GM19328 (cell line): ENCODE measurements at regions not wholly inside any gene's neighbourhood (a gene's known extent, or its start where the extent isn't known, plus 50 kb on each side); places are given as distances from the start of the nearest gene placed in this dataset.
"Not testable (repeated sequence)": the region's sequence is repeated elsewhere in the genome, so short reads cannot be mapped to it uniquely, and the experiment has no call there.

Source experiments
- ATAC-seq: cut with Tn5 transposase; IDR thresholded peaks from one replicate; pipeline ENCODE4 v1.9.1; 2021; ENCODE audit warnings: mild to moderate bottlenecking, moderate library complexity; ENCODE audit not compliant: unreplicated experiment

DNA sequence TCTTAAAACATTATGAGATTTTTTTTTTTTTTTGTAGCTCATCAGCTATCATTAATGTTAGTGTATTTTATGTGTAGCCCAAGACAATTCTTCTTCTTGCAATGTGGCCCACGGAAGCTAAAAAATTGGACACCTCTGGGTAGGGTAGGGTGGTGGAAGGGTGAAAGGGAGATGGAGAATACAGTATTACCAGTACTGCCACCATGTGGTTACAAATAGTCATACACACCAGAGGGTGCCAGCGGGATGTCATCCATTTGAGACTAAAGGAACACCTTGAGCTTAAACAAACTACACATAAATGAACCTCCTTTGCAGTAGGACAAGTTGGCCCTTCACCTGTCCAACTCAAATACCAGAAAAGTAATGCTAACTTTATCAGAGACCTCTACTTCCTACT is 601.9 kb downstream of the HTR1B start:
- ATAC-seq: peak; percentile 76

DNA sequence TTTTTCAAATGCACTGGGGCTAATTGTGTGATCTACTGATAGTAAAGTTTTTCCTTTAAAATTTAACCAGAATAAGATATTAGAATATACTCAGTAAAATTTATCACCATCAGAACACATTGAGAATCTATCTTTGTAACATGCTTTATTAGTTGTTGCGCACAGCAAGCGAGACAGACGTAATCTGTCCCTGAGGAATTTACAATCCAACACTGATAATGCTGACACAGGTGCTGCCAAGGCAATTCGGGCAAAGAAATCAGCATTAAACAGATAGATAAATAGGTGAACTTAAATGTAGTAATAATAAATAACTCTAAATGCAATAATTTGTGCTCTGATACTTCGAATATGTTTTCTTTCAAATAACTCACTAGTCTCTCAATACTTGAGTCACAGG is 607.2 kb downstream of the HTR1B start:
- ATAC-seq: no peak

DNA sequence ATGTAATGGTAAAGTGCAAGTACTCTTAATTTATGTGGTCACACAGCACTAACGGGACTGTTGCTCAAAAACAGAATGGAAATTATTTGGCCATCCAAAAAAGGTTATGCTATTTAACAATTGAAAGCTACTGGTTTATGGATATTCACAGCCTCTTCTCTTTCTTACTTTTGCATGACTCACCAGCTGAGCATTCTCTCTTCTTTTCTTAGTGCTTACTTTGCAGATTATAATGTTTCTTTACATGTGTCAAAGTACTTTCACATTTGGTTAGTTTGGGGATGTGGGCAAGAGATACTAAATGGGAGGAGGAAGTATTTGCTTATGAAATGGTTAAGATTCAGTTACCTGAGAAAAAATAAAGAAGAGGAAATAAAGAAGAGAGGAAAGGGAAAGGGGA is 610.5 kb downstream of the HTR1B start:
- no peak for ATAC-seq

DNA sequence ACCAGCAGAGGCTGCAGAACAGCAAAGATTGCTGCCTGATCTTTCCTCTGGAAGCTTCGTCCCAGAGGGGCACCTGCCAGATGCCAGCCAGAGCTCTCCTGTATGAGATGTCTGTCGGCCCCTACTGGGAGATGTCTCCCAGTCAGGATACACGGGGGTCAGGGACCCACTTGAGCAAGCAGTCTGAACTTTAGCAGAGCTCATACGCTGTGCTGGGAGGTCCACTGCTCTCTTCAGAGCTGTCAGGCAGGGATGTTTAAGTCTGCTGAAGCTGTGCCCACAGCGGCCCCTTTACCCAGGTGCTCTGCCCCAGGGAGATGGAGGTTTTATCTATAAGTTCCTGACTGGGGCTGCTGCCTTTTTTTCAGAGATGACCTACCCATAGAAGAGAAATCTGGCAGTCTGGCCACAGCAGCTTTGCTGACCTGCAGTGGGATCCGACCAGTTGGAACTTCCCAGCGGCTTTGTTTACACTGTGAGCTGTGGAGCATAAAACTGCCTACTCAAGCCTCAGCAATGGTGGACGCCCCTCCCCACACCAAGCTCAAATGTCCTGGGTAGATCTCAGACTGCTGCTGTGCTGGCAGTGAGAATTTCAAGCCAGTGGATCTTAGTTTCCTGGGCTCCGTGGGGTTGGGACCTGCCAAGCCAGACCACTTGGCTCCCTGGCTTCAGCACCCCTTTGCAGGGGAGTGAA is 613.9 kb downstream of the HTR1B start:
- not testable (repeated sequence) for ATAC-seq

DNA sequence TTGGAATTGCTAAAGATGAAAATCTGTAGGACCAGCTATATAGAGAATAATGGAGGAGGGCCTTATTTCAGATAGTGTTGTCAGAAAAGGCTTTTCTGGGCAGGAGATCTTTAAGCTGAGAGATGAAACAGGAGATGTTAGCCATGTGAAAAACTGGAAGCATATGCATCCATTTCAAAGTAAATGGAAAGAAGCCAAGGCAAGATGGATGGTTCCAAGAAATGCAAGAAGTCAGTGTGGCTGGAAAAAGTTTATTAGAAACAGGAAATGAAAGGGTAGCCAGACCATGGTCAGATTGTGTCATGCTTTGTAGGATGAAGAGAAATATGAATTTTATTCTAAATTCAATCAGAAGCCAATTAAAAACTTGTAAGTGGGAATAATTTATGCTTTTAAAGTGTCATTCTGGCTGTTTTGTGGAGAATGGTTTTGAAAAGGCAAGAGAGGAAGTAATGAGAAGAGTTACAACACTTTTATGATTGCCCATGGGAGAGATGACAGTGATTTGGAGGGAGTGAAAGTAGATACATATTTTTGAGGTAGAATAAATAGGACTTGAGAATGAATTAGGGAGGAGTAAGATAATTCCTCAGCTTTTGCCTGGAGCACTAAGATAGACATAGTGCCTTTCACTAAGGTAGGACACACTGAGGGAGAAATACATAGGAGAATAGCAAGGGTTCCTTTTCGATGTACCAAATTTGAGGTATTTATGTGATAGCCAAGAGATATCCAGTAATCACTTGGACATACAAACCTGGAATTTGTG is 620.1 kb downstream of the HTR1B start:
- no peak for ATAC-seq

DNA sequence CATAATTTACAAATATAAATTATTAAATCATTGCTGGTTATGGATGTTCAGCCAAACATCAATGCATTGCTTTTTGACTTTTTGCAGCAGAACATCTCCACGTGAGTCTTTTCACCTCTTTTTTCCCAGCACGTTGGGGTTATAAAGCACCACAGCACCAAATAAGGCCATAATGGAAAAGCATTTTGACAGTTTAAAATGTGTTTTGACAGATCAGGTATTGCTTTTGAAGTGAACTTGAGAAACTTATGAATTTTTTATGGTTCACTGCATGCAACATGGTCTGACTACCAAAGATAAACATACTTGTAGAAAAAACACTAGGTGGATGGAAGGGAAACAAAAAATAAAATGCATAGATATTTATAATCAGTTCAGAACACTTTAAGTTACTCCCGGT is 622.4 kb downstream of the HTR1B start:
- no peak for ATAC-seq

DNA sequence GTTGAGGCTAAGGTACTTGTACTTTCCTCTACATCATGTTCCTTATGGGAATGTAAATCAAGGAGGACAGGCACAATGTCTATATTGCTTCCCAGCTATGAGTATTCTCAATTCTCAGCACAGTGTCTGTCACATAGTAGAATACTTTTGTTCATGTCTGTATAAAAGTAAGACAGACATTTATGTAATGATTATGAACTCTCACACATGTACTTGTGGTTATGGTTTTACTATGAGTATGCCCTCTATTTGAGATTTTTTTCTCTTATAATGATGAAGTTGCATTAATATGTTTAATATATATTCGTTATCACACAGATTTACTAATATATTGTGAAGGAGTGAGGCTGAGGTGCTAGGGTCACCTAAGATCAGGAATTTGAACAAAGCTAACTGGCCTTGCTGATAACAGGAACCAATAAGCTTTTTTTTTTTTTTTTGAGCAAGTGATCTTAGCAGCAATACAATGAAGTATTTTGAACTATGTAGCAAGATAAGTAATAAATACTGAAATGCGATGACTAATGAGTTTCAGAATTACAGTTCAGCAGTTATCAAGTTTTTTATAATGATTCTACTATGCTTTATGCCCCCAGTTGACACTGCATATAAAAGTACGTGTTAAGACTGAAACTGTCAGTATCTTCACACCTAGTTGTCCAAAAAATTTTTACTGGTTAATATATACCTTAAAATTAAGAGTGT is 623.1 kb downstream of the HTR1B start:
- no peak for ATAC-seq

DNA sequence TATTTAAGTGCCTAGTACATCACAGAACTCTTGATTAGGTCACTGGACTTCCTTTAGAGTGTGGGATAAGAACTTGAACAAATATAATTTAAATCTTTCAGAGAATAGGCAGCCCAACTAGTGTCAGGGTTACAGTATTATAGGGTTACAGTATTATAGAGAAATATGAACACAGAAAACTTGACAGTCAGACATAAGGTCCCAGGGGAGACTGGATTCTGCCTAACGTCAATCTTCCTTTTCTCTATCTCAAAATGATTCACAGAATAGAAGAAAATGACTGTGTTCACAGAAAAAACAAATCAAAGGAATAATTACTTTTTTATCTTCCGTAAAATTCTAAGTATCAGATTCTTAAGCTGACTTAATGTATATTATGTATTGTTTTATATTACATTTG is 623.8 kb downstream of the HTR1B start:
- ATAC-seq: no peak

DNA sequence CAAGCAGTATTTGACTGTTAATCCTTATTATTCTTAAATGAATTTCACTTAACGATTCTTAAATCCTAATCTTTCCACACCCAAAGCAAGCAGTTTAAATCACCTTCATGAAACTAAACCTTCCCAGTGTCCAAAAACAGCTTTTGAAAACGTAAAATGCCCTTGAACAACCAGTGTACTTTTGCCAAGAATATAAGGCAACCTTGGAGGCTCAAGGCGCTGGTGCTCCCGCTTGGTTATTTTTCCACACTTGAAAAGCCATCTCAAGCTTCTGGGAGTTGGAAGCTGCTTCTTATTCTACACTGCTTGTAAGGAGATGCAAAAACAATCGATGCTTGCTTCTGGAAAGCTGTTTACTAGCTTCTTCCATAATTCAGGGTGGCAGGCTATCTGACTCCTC is 625.7 kb downstream of the HTR1B start:
- no peak for ATAC-seq

DNA sequence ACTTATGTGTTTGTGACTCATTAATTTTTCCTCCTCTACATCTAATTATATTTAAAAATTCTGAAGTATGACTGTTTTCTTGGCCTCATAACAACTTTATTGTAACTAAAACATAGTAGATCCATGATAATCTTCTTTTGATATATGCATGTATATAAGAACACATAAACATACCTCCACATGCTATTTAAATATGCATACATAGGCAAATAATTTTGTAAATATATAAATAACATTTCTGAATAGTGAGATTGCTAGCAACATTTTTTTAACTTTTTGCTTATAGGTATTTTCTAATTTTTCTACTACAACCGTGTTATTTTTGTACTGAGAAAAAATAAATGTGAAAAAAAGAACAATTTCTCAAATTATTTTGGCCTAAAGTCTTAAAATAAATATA is 627.6 kb downstream of the HTR1B start:
- no peak for ATAC-seq

DNA sequence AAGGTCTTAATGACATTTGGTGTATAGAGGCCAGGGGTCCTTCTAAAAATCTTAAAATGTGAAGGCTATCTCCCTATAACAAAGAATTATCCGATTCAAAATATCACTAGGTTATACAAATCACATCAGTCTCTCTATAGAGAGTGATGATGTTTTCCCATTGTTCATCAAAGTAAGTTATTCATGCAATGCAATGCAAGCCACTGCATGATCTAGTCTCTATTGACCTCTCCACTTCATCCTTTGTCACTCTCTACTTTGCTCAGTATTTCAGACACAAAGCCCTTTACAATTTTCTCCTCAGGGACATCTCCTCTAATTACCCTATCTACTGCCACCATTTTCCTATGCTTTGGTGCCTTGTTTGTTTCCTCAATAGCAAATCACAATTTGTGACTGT is 628.0 kb downstream of the HTR1B start:
- no peak for ATAC-seq

DNA sequence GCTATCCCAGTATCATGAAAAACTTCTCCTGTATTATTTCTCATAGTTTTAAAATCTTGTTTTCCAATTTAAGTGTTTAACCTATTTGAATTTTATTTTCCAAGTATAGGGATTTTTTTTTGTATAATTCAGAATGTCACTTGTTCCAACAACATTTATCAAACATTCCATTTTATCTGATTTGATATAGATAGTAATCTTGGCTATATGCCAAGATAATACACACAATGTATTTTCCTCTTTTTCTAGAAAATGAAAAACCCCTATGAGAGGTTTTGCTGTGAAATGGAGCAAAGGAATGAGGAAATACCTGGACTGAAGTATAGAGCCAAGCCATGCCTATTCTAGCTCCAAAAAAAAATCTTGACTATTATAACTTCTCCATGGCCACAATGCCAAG is 628.9 kb downstream of the HTR1B start:
- ATAC-seq: no peak

DNA sequence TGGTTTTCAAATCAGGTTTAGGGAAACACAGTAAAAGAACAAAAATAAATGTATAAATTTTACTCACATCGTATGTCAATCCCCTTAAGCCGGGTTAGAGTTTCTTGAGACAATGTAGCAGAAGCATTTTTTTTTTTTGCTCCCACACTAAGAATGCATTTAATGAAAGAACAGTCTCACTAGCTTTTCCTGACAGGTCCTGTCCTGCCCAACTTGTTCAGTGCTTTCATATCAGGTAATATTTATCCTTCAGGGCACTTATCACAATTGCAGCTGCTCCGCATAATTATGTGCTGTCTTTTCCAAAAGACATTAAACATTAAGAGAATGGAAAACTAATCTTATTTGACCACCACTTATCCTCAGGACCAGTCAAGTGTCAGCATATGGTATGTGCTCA is 632.0 kb downstream of the HTR1B start:
- no peak for ATAC-seq

DNA sequence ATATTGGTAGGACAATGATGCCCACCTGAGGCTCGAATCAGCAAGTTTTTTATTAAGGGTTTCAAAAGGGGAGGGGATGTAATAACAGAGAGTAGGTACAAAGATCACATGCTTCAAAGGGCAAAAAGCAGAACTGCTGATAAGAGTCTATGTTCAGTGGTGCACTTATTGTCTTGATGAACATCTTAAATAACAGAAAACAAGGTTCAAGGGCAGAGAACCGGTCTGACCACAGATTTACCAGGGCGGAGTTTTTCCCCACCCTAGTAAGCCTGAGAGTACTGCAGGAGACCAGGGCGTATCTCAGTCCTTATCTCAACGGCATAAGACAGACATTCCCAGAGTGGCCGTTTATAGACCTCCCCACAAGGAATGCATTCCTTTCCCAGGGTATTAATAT is 639.7 kb downstream of the HTR1B start:
- not testable (repeated sequence) for ATAC-seq

DNA sequence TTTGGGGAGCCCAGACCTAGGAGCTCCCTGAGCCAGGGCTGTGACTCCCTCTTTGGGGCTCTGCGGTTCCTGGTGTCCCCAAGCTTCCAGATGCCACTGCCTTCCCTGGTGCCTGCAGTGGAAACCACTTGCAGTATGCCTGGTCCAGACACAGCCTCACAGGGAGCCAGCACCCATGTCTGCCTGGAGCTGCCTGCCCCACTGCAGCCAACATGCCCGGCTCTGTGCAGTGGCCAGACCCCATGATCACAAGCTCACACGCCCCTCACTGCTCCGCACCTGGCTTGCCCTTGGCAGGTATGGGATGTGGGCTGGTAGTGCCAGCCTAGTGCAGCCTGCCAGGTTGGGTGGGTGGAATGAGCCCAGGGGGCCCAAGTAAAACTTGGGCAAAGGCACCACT is 644.8 kb downstream of the HTR1B start:
- ATAC-seq: no peak

DNA sequence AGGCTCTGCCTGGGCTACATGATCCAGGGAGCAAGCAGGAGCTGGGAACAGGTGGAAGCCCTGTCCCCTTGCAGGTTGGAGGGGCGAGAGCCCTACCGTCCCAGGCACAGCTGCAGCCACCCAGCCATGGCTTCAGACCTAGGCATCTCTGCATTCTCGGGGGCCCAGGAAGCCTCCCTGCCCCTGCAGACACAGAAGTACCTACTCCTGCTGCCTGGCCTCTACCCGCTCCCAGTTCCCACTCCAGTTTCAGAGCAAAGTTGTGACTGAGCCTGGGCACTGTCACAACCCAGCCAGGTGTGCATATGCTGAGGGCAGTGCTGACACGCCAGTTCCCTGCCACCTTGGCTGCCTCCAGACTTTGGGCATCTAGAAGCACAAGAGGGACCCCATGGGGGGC is 645.9 kb downstream of the HTR1B start:
- no peak for ATAC-seq

DNA sequence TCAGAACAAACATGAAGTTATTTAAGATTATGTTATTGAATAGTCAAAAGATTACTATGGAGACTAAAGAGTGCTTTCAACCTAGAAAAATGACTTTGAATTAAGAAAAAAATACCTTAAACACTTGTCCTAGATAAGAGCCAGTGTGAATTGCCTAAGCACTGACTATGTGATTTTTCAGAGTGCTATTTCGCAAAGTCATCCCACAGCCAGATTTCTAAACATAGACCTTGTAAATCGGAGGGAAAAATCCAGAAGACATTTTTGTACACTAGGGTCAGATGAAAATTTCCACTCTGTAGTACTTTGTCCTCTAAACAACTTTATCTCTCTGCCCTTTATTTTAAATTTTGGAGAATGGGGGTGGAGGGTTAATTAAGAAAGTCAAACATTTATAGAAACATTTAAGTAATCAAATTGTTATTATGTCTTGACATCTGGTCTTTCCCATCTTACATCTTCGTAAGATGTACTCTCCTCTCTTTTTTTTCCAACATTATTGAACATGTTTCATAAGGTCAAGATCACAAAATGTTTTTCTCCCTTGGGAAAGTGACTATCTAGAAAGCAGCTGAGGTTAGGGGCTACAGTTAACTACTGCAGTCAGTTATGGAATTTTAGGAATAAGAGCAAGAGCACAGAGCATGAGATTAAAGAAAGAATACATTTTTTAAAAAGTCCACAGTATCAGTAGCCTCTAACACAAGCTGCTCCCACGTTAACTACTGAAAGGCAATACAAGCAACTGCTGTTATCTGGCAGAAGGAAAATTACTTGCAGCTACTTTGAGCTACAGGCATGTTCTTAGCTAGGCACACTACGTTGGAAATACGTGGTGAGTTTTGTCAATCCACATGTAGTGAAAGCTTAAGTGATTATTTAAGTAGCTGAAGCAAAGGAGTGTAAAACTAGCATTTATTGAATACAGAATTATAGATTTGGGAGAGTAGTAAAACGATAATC is 648.5 kb downstream of the HTR1B start:
- no peak for ATAC-seq

DNA sequence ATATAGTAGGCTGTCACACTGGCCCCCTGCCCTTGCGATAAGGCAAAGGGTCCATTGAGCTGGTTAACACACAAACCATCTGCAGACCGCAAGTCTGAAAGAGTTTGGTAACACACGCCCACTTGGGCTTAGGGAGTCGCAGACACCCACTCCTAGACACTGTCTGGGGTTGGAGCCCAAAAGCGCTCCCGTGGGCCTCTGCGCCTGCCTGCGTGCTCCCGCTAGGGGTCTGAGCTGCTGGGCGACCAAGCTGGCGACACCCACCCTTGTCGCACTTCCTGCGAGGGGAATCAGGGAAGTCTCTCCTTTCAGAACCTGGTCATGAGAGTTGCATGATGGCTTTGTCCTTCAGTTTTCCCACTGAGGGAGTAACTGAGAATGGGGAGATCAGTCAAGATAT is 653.0 kb downstream of the HTR1B start:
- no peak for ATAC-seq

DNA sequence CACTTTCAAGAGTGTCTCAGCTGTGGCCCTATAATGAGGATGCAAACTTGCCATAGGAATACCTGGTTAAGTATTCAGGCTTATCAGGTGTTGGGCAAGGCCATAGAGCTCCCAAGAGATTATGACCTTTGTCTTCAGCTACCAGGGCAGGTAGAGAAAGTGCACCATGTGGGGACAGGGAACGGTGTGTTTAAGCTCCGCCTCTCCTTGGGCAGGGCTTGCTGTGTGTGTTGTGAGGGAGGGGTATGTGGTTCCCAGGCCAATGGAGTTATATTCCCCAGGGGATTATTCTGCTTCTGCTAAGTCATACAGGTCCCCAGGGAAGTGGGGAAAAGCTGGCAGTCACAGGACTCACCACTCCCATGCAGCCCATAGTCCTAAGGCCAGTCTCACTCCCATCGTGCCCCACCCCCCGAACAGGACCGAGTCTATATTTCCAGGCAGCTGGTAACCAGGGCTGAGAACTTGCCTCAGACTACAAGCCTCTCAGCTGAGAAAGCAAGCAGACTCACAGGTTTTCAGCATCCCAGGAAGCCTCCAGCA is 660.2 kb downstream of the HTR1B start:
- no peak for ATAC-seq

DNA sequence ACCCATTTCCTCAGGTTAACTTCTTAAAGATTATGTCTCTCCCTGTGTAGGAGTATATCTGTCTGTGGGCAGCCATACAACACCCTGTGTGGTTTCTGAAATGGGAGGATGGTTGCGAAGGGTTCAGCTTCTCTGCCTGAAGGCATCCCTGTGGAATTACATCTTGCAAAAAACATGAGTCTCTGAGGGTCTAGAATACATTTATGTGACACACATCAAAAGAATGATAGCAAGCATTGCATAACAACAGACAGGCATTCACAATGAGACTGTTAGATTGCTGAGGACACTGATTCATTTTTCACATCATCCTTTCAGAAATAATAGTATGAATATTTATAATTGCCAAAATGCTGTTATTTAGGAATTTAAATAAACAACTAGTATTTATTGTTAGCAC is 670.9 kb downstream of the HTR1B start:
- no peak for ATAC-seq

DNA sequence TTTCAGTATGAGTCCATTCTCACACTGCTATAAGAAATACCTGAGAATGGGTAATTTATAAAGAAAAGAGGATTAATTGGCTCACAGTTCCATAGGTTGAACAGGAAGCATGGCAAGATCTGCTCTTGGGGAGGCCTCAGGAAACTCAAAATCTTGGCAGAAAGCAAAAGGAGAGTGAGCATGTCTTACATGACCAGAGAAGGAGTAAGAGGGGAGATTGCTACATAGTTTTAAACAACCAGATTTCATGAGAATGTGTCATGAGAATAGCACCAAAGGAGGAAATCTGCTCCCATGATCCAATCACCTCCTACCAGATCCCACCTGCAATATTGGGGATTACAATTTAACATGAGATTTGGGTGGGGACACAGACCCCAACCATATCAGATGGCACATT is 672.4 kb downstream of the HTR1B start:
- no peak for ATAC-seq
